HepG2 (cell line): ENCODE measurements at regions not wholly inside any gene's neighbourhood (a gene's known extent, or its start where the extent isn't known, plus 50 kb on each side); places are given as distances from the start of the nearest gene placed in this dataset.
A peak's percentile ranks its signal among the peaks of the same experiment; 100 is the strongest.

ENCODE experiments used
- AGO2 ChIP-seq: fragments of 200-400 bp; formaldehyde crosslinking; optimal IDR thresholded peaks from 2 replicates; pipeline ENCODE3; 2017; ENCODE audit warnings: mild to moderate bottlenecking, low read depth, low read length, moderate library complexity
- AKAP8 ChIP-seq: sonication (generic); formaldehyde crosslinking; IDR thresholded peaks from 2 replicates; pipeline ENCODE4 v1.5.1; 2020; ENCODE audit warnings: mild to moderate bottlenecking, missing genetic modification reagents
- ATF5 ChIP-seq: sonication (generic); formaldehyde crosslinking; IDR thresholded peaks from 2 replicates; pipeline ENCODE4 v1.4.0; 2020; ENCODE audit warnings: mild to moderate bottlenecking, low read depth, missing genetic modification reagents
- BCL3 ChIP-seq: sonication (generic); formaldehyde crosslinking; IDR thresholded peaks from 2 replicates; pipeline ENCODE4 v1.5.1; 2020; ENCODE audit warnings: mild to moderate bottlenecking, missing genetic modification reagents, moderate library complexity
- ETV5 ChIP-seq: IDR thresholded peaks from 2 replicates; pipeline ENCODE4 v1.6.1; 2018; ENCODE audit warnings: missing biosample characterization, missing genetic modification reagents, inconsistent platforms, borderline replicate concordance
- FOSL1 ChIP-seq: sonication (generic); formaldehyde crosslinking; IDR thresholded peaks from 2 replicates; pipeline ENCODE4 v1.9.0; 2021; ENCODE audit warnings: missing genetic modification reagents, borderline replicate concordance
- HNRNPK ChIP-seq: fragments of 200-400 bp; formaldehyde crosslinking; IDR thresholded peaks from 2 replicates; pipeline ENCODE4 v1.6.1; 2018; ENCODE audit warnings: low read length, low read depth, moderate library complexity, mild to moderate bottlenecking; ENCODE audit not compliant: poor library complexity, severe bottlenecking
- IRF1 ChIP-seq: sonication (generic); formaldehyde crosslinking; IDR thresholded peaks from 2 replicates; pipeline ENCODE4 v1.4.0; 2020; ENCODE audit warnings: low read depth, mild to moderate bottlenecking, missing genetic modification reagents
- MAF1 ChIP-seq: sonication (generic); formaldehyde crosslinking; IDR thresholded peaks from 2 replicates; pipeline ENCODE4 v1.5.0; 2020; ENCODE audit warnings: missing genetic modification reagents, borderline replicate concordance
- MBNL3 ChIP-seq: fragments of 250-450 bp; sonication (Bioruptor Pico); conservative IDR thresholded peaks from 2 replicates; pipeline ENCODE4 v1.8.0; 2022; ENCODE audit warnings: mild to moderate bottlenecking, inconsistent platforms
- MTERF4 ChIP-seq: sonication (generic); formaldehyde crosslinking; IDR thresholded peaks from 2 replicates; pipeline ENCODE4 v1.8.0; 2023; ENCODE audit warnings: mild to moderate bottlenecking, missing genetic modification reagents
- NFYB ChIP-seq: sonication (generic); formaldehyde crosslinking; IDR thresholded peaks from 2 replicates; pipeline ENCODE4 v1.4.0; 2020; ENCODE audit warnings: missing genetic modification reagents
- NFYC ChIP-seq: IDR thresholded peaks from 2 replicates; pipeline ENCODE4 v1.6.1; 2016; ENCODE audit warnings: missing genetic modification reagents, missing compliant biosample characterization
- PRDM4 ChIP-seq: sonication (generic); formaldehyde crosslinking; IDR thresholded peaks from 2 replicates; pipeline ENCODE4 v1.9.0; 2021; ENCODE audit warnings: missing genetic modification reagents, borderline replicate concordance
- REL ChIP-seq: sonication (generic); formaldehyde crosslinking; conservative IDR thresholded peaks from 2 replicates; pipeline ENCODE4 v1.8.0; 2022; ENCODE audit warnings: mild to moderate bottlenecking, missing genetic modification reagents, moderate library complexity
- SAP130 ChIP-seq: IDR thresholded peaks from 2 replicates; pipeline ENCODE4 v1.6.1; 2016; ENCODE audit warnings: low read depth
- SETDB1 ChIP-seq: sonication (generic); formaldehyde crosslinking; IDR thresholded peaks from 2 replicates; pipeline ENCODE4 v1.5.1; 2020; ENCODE audit warnings: missing genetic modification reagents, mild to moderate bottlenecking, borderline replicate concordance
- SMAD3 ChIP-seq: sonication (generic); formaldehyde crosslinking; IDR thresholded peaks from 2 replicates; pipeline ENCODE4 v1.4.0; 2020; ENCODE audit warnings: missing genetic modification reagents
- SMAD9 ChIP-seq: sonication (generic); formaldehyde crosslinking; IDR thresholded peaks from 2 replicates; pipeline ENCODE4 v1.5.1; 2020; ENCODE audit warnings: mild to moderate bottlenecking, missing genetic modification reagents
- ZBTB33 ChIP-seq: sonication (generic); formaldehyde crosslinking; IDR thresholded peaks from 2 replicates; pipeline ENCODE4 v1.4.0; 2020; ENCODE audit warnings: missing genetic modification reagents
- ZNF143 ChIP-seq: sonication (generic); formaldehyde crosslinking; IDR thresholded peaks from 2 replicates; pipeline ENCODE4 v1.4.0; 2020; ENCODE audit warnings: missing genetic modification reagents
- ZNF3 ChIP-seq: IDR thresholded peaks from 2 replicates; pipeline ENCODE4 v1.7.0; 2017; ENCODE audit warnings: inconsistent platforms
- ZNF367 ChIP-seq: sonication (generic); formaldehyde crosslinking; IDR thresholded peaks from 2 replicates; pipeline ENCODE4 v1.4.0; 2020; ENCODE audit warnings: missing genetic modification reagents, borderline replicate concordance
- ZNF484 ChIP-seq: sonication (generic); formaldehyde crosslinking; IDR thresholded peaks from 2 replicates; pipeline ENCODE4 v1.5.1; 2020; ENCODE audit warnings: mild to moderate bottlenecking, low read depth, missing genetic modification reagents, borderline replicate concordance

- TF ChIP-seq MAF1 (no peak), BCL3 (no peak), ZNF484 (CRISPR knock-in tag) (no peak), FOSL1 (CRISPR knock-in tag) (no peak), ZNF3 (peak; percentile 52; the same call in 1 of the 2 replicates), SETDB1 (CRISPR knock-in tag) (no peak), MTERF4 (CRISPR knock-in tag) (no peak), AGO2 (no peak), ZNF143 (CRISPR knock-in tag) (no peak), PRDM4 (CRISPR knock-in tag) (no peak), ZBTB33 (CRISPR knock-in tag) (no peak), SMAD9 (CRISPR knock-in tag) (no peak), IRF1 (CRISPR knock-in tag) (no peak), NFYC (no peak), MBNL3 (no peak), ETV5 (CRISPR knock-in tag) (no peak), ATF5 (CRISPR knock-in tag) (no peak), REL (CRISPR knock-in tag) (no peak), NFYB (CRISPR knock-in tag) (no peak), AKAP8 (CRISPR knock-in tag) (no peak), HNRNPK (no peak), SAP130 (CRISPR knock-in tag) (0 out of 2 replicates have a peak, but pooled peaks have one; percentile 43), SMAD3 (0 out of 2 replicates have a peak, but pooled peaks have one; percentile 54), ZNF367 (no peak)
Observed at GRCh38 chr1:94759188-94759587, 61.0 kb upstream of the SLC44A3 start (continued).
